GM12873 (cell line): ENCODE measurements at regions not wholly inside any gene's neighbourhood (a gene's known extent, or its start where the extent isn't known, plus 50 kb on each side); places are given as distances from the start of the nearest gene placed in this dataset.

Experiments
- TF ChIP-seq, protein P1 (sequence below): IDR thresholded peaks from 2 replicates; pipeline ENCODE4 v1.5.1; 2012; ENCODE audit warnings: low read depth, mild to moderate bottlenecking, moderate library complexity, low read length, control low read depth; ENCODE audit not compliant: insufficient read depth; ENCODE audit errors: missing control alignments

- TF ChIP-seq, protein P1, sequence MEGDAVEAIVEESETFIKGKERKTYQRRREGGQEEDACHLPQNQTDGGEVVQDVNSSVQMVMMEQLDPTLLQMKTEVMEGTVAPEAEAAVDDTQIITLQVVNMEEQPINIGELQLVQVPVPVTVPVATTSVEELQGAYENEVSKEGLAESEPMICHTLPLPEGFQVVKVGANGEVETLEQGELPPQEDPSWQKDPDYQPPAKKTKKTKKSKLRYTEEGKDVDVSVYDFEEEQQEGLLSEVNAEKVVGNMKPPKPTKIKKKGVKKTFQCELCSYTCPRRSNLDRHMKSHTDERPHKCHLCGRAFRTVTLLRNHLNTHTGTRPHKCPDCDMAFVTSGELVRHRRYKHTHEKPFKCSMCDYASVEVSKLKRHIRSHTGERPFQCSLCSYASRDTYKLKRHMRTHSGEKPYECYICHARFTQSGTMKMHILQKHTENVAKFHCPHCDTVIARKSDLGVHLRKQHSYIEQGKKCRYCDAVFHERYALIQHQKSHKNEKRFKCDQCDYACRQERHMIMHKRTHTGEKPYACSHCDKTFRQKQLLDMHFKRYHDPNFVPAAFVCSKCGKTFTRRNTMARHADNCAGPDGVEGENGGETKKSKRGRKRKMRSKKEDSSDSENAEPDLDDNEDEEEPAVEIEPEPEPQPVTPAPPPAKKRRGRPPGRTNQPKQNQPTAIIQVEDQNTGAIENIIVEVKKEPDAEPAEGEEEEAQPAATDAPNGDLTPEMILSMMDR, result no peak
Observed at GRCh38 chr11:80321786-80322185, 881.0 kb upstream of the TENM4 start.

DNA sequence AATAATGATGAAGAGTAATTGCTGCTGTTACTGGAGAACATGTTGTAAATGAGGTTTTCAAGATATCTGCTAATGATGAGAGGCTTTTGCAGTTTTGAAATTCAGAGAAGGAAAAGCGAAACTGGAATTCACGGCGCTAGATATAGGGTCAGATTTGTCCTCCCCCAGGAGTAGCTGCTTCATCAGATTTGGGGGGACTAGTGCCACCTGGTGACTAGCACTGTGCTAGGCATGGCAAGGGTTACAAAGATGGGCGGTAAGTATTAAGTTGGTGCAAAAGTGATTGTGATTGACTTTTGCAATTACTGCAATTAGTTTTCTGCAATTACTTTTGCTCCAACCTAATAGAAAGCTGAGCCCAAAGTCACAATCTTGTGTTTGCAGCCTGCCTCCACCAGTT lies 879.9 kb upstream of the TENM4 start:
- TF ChIP-seq, protein P1, result peak; percentile 38

GRCh38 chr11:80320226-80320625 lies 879.4 kb upstream of the TENM4 start:
- TF ChIP-seq, protein P1, result no peak

DNA sequence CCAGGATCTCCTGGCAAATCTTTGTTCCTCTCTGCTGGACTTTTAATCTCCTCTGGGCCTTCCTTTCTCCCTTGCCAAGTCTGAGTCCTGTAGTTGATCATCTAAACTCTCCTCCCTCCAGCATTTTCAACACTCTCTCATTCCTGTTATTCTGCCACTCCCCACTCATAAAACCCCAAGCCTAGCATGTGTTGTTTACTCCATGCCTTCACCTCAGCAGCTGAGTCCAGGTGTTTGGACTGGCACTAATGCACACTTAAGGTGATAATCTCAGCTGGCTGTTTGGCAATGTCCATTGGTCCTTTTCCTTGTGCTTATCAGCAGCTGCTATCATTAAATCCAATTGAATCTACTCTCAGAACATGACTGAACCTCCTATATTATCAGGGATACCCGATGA lies 876.8 kb upstream of the TENM4 start:
- TF ChIP-seq, protein P1, result no peak

DNA sequence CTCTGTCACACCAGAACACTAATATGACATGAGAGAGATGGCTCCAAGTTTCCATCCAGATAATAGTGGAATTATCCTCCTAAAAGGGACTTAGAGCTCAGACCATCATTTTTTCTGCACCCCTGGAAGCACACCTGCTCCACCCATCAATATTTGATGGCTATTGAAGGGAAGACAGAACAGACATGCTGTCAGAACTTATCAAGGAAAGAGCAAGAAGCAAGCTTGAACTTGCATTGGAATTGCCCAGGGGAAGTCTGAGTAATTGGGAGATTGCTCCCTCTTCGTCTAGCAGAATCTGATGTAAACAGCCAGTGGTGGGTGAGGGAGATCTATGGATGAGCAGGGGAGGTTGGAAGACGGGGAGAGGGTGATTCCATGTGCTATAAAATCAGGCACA lies 874.4 kb upstream of the TENM4 start:
- TF ChIP-seq, protein P1, result no peak

DNA sequence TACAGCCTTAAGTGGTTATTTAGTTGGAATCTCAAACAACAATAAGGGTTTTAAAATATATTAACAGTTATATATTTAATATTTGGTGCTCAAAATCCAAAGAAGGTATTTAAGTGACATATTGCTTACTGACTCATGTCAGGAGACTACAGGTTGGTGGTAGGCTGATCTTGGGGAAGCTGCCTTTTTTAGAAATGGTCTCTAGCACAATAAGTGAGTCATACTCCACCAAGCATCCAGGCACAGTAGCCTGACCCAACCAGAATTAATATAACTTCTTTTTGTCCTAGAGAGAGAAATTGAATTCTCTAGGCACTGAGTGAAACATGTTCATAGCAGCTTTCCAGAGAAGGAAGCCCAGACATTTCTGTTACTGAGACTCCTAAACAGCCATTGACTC lies 868.5 kb upstream of the TENM4 start:
- TF ChIP-seq, protein P1, result no peak

DNA sequence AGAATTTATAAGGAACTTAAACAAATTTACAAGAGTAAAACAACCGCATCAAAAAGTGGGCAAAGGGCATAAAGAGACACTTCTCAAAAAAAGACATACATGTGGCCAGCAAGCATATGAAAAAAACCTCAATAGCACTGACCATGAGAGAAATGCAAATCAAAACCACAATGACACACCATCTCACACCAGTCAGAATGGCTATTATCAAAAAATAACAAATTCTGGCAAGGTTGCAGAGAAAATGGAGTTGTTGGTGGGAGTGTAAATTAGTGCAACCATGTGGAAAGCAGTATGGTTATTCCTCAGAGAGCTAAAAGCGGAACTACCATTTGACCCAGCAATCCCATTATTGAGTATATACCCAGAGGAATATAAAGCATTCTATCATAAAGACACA lies 866.8 kb upstream of the TENM4 start:
- TF ChIP-seq, protein P1, result no peak

DNA sequence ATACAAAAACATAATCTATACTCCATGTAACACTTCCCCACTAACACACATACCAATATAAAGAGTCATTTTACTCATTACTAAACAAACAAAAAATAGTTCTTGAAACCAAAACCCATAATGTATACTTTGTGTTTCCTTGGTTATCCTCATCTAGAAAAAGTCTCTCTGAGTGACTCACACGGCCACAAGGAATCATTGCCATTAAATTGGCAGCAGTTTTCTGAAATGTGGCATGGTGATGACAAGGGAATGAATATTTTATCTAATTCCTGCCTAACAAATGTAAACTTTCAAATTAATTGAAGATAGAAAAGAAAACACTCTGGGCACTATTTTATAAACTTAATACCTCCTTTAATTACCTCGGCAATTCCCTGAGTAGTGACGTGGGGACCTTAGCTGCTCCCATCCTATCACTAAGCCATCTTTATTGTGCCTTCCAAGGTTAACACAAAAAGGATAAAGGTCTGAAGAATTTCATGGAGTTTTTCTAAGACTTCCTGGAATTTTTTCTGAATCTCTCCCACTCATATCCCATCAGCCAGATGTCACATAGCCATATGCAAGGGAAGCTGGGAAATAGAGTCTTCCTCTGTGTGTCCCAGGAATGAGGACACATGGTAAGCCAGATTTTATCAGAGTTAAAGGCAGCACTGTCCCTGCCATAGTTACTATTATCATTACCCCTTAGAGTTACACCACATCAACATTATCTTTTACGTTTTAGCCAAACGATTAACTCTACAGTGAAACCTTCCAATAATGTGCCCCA lies 857.2 kb upstream of the TENM4 start:
- TF ChIP-seq, protein P1, result no peak
